Activated naive CD8-positive, alpha-beta T cell treated with anti-CD3 and anti-CD28 coated beads, Interleukin-2, amount 10 ng/mL, durations not matched to agents 7 days and 5 days (primary cell): ENCODE measurements at regions not wholly inside any gene's neighbourhood (a gene's known extent, or its start where the extent isn't known, plus 50 kb on each side); places are given as distances from the start of the nearest gene placed in this dataset.
"Not testable (repeated sequence)": the region's sequence is repeated elsewhere in the genome, so short reads cannot be mapped to it uniquely, and the experiment has no call there.

Source experiments
- ATAC-seq: fragments of 150-1000 bp; cut with Tn5 transposase; one replicate; pipeline ENCODE4 v1.10.0; 2021; ENCODE audit warnings: low read depth, moderate library complexity
- POLR2A ChIA-PET: fragments of 350-600 bp; sonication (Branson Sonifier 250); formaldehyde crosslinking; loops from one replicate; lab custom pipeline; 2021; ENCODE audit warnings: antibody characterized with exemption; lab: Charles Lee
- DNase-seq: peaks from one replicate; pipeline ENCODE4 v3.0.0; 2021
- H3K27ac Mint-ChIP-seq: one replicate; pipeline ENCODE4 v1.8.0; 2022; ENCODE audit warnings: mild to moderate bottlenecking, mixed read lengths
- H3K27me3 Mint-ChIP-seq: one replicate; pipeline ENCODE4 v1.8.0; 2022; ENCODE audit warnings: mild to moderate bottlenecking, moderate library complexity, mixed read lengths
- H3K36me3 Mint-ChIP-seq: one replicate; pipeline ENCODE4 v1.8.0; 2021; ENCODE audit warnings: mild to moderate bottlenecking, mixed read lengths
- H3K4me1 Mint-ChIP-seq: one replicate; pipeline ENCODE4 v1.8.0; 2021; ENCODE audit warnings: mixed read lengths
- H3K4me3 Mint-ChIP-seq: one replicate; pipeline ENCODE4 v1.8.0; 2022; ENCODE audit warnings: mild to moderate bottlenecking, moderate library complexity, mixed read lengths
- H3K9me3 Mint-ChIP-seq: one replicate; pipeline ENCODE4 v1.8.0; 2021; ENCODE audit warnings: mixed read lengths

DNA sequence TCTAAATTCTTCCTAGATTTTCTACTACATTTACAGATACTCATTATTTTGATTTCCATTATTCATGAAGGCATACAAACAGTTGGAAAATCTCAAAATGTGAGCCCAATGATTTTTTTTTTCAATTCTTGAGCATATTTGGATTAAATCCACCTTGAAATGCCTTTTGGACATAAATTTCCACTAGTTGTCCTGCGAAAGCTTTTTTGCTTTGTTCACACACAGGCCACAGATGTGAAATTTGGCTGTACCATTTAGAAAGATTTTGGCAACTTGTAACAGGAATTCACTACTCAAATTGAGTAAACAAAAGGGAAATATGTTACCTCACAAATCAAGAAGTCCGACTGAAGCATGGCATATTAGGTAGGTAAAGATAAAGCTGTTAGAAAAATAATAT lies 1631.0 kb downstream of the CDH8 start:
- DNase-seq (no peak), ATAC-seq (no peak)
- Mint-ChIP-seq H3K27ac (no peak overlapping the region), H3K36me3 (no peaks in the 10 kb centered on the region), H3K4me1 (no peaks in the 10 kb centered on the region), H3K4me3 (no peak overlapping the region), H3K9me3 (peaks cover 5% of the 10 kb centered on the region), H3K27me3 (no peaks in the 10 kb centered on the region)
- POLR2A ChIA-PET: no interaction called here

- POLR2A ChIA-PET: no interaction called here
- H3K4me1 Mint-ChIP-seq: no peaks in the 10 kb centered on the region
- no peak overlapping the region for H3K4me3 Mint-ChIP-seq
- no peaks in the 10 kb centered on the region for H3K27me3 Mint-ChIP-seq
- DNase-seq (no peak), ATAC-seq (no peak)
- H3K9me3 Mint-ChIP-seq: peaks cover 4% of the 10 kb centered on the region
- no peaks in the 10 kb centered on the region for H3K36me3 Mint-ChIP-seq
- H3K27ac Mint-ChIP-seq: no peak overlapping the region
These were observed 1631.8 kb downstream of the CDH8 start for GRCh38 chr16:60404401-60404800.

DNA sequence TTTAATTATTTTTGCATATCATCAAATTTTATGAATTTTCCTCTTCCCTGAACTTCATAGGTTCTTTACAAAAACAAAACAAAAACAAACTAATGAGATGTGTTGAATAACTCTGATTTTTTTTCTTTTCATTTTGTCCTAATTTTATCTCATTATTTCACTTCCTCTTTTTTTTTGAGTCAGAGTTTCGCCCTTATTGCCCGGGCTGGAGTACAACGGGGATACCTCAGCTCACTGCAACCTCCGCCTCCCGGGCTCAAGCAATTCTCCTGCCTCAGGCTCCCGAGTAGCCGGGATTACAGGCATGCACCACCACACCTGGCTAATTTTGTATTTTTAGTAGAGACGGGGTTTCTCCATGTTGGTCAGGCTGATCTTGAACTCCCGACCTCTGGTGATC lies 1633.3 kb downstream of the CDH8 start:
- H3K27ac Mint-ChIP-seq, H3K4me1 Mint-ChIP-seq, POLR2A ChIA-PET: not testable (repeated sequence)

GRCh38 chr16:60392380-60392779 lies 1643.9 kb downstream of the CDH8 start:
- POLR2A ChIA-PET: no interaction called here
- Mint-ChIP-seq H3K36me3 (no peaks in the 10 kb centered on the region), H3K4me1 (no peaks in the 10 kb centered on the region), H3K27ac (no peak overlapping the region), H3K27me3 (no peaks in the 10 kb centered on the region), H3K4me3 (no peak overlapping the region), H3K9me3 (peaks cover 3% of the 10 kb centered on the region)
- ATAC-seq (no peak), DNase-seq (no peak)

More for the DNA sequence above, 1633.3 kb downstream of the CDH8 start:
- not testable (repeated sequence) for ATAC-seq, H3K4me3 Mint-ChIP-seq, DNase-seq, H3K36me3 Mint-ChIP-seq, H3K9me3 Mint-ChIP-seq, H3K27me3 Mint-ChIP-seq

DNA sequence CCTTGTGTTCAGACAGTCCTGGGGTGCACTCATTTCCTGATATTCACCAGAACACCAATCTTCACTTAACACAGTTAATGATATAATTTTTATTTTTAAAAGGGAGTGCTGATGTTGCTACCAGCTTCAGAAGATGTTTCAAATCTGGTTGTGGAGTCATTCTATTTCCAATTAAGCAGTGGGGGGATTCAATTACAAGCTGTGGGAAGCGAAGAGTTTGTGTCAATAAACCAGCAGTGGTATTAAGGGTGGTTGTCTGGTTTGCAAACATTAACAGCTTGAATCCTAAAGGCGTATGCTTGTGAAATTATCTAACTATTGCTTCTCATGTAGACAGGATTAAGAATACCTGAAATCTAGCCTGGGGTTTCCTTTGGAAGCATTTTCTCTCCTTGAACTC lies 1637.5 kb upstream of the GOT2 start:
- H3K27ac Mint-ChIP-seq: no peak overlapping the region

DNA sequence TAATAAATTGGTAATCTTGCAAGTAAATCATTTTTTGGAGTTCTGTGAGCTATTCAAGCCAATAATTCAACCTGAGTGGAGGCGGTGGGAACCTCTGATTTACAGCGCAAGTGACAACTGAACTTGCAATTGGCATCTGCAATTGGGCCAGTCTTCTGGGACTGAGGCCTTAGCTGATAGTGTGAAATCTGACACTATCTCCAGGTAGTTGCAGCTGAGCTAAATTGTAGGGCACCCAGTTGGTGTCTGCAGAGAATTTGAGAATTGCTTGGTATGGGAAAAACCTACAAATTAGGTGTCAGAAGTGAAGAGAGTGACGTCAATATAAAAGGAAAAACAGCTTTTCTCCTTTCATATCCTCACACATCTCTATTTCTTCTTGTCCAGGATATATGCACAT lies 1633.6 kb upstream of the GOT2 start:
- H3K4me1 Mint-ChIP-seq: no peaks in the 10 kb centered on the region
- H3K36me3 Mint-ChIP-seq: no peaks in the 10 kb centered on the region
- ATAC-seq: no peak
- DNase-seq: no peak
- no peak overlapping the region for H3K27ac Mint-ChIP-seq
- no peaks in the 10 kb centered on the region for H3K27me3 Mint-ChIP-seq
- POLR2A ChIA-PET: no interaction called here
- peaks cover 4% of the 10 kb centered on the region for H3K9me3 Mint-ChIP-seq
- no peak overlapping the region for H3K4me3 Mint-ChIP-seq

More for the DNA sequence above, 1637.5 kb upstream of the GOT2 start:
- Mint-ChIP-seq H3K9me3 (peaks cover 3% of the 10 kb centered on the region), H3K36me3 (no peaks in the 10 kb centered on the region), H3K4me3 (no peak overlapping the region), H3K4me1 (no peaks in the 10 kb centered on the region), H3K27me3 (no peaks in the 10 kb centered on the region)
- DNase-seq (no peak), ATAC-seq (no peak)
- POLR2A ChIA-PET: no interaction called here

DNA sequence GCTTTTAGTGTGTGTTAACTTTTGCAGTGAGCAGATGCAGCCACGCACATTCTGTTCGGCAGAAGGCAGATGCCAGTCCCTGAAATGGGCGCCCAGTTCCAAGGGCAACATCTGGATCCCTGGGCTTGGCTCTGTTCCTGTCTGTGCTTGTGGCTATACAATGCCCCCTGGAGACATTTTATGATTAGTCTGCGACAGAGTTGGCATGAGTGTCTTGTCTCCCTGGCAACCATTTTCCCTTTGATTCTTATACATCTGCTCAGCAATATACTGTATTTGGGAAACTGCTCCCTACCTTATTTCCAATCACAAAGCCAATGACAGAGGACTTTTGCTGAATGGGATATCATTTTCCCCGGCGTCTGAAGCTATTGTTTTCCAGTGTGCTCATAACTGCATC lies 1629.5 kb upstream of the GOT2 start:
- POLR2A ChIA-PET: no interaction called here
- H3K27me3 Mint-ChIP-seq: no peaks in the 10 kb centered on the region
- no peak overlapping the region for H3K4me3 Mint-ChIP-seq
- no peak overlapping the region for H3K27ac Mint-ChIP-seq
- peaks cover 4% of the 10 kb centered on the region for H3K9me3 Mint-ChIP-seq
- ATAC-seq (no peak), DNase-seq (no peak)
- H3K36me3 Mint-ChIP-seq: no peaks in the 10 kb centered on the region
- H3K4me1 Mint-ChIP-seq: no peaks in the 10 kb centered on the region

DNA sequence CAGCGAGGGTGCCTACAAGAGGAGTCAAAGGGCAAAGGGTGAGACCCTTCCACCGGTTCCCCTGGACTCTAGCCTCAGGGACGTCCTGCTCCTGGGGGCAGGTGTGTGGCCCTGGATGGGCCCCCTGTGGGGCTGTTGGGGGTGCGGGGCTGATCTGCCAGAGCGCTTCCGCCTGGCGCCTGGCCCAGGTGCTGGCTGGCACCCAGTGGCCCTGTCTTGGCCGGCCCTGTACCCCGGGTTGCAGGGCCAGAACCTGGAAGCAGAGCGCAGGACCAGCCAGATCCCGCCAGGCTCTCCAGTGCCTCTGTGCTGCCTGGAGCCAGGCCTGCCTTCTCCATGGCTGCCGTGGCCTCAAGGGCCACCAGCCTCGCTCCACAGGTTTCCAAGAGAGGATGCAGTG lies 1625.8 kb upstream of the GOT2 start:
- DNase-seq, H3K36me3 Mint-ChIP-seq, ATAC-seq, H3K27ac Mint-ChIP-seq, H3K4me1 Mint-ChIP-seq, H3K9me3 Mint-ChIP-seq, POLR2A ChIA-PET, H3K4me3 Mint-ChIP-seq, H3K27me3 Mint-ChIP-seq: not testable (repeated sequence)

GRCh38 chr16:60359412-60359811 lies 1625.3 kb upstream of the GOT2 start:
- POLR2A ChIA-PET, ATAC-seq, H3K27me3 Mint-ChIP-seq, H3K9me3 Mint-ChIP-seq, DNase-seq, H3K27ac Mint-ChIP-seq, H3K4me3 Mint-ChIP-seq, H3K36me3 Mint-ChIP-seq, H3K4me1 Mint-ChIP-seq: not testable (repeated sequence)

GRCh38 chr16:60357876-60358522 lies 1623.9 kb upstream of the GOT2 start:
- DNase-seq, H3K4me1 Mint-ChIP-seq, H3K27ac Mint-ChIP-seq, POLR2A ChIA-PET, H3K9me3 Mint-ChIP-seq, ATAC-seq, H3K36me3 Mint-ChIP-seq, H3K4me3 Mint-ChIP-seq, H3K27me3 Mint-ChIP-seq: not testable (repeated sequence)

GRCh38 chr16:60346256-60346655 lies 1612.1 kb upstream of the GOT2 start:
- DNase-seq (no peak), ATAC-seq (no peak)
- H3K36me3 Mint-ChIP-seq: no peaks in the 10 kb centered on the region
- H3K4me1 Mint-ChIP-seq: no peaks in the 10 kb centered on the region
- H3K9me3 Mint-ChIP-seq: peaks cover 7% of the 10 kb centered on the region
- no peak overlapping the region for H3K27ac Mint-ChIP-seq
- no peak overlapping the region for H3K4me3 Mint-ChIP-seq
- no peaks in the 10 kb centered on the region for H3K27me3 Mint-ChIP-seq
- POLR2A ChIA-PET: no interaction called here

DNA sequence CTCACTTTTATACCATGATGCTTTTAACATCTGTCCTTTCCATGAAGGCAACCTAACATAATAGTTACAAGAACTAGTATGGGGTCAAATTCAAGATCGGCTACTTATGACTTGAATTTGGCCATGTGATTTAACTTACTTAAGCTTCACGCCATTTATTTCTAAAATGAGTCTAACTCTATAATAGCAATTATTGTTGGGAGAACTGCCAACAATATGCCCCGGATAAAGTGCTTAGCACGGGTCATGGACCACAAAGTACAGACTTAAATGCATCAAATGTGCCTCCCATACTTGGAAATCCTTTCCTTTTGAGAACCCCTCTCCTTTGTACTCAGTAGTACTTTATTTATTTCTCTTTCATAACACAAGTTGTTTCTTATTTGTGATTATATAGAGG lies 1603.6 kb upstream of the GOT2 start:
- ATAC-seq (no peak), DNase-seq (no peak)
- no peaks in the 10 kb centered on the region for H3K36me3 Mint-ChIP-seq
- no peaks in the 10 kb centered on the region for H3K4me1 Mint-ChIP-seq
- H3K27ac Mint-ChIP-seq: no peak overlapping the region
- H3K9me3 Mint-ChIP-seq: peaks cover 6% of the 10 kb centered on the region
- no peak overlapping the region for H3K4me3 Mint-ChIP-seq
- POLR2A ChIA-PET: no interaction called here
- H3K27me3 Mint-ChIP-seq: no peaks in the 10 kb centered on the region

DNA sequence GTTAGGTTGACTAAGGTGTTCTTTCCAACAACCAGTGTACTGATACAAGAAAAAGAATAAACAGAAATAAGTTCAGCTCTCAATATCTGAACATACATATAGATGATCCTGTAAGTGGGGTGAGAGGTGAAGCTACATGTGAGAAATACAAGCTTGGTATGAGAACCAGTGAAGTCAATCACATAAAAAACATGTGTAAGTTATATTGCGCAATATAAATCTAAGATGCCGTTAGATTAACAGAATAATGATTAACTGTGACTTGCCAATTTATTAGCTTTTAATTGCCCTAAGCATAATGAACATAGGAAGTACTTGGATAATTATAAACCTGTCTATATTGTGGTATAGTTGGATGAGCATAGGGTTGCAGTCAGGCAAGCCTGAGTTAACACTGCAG lies 1597.1 kb upstream of the GOT2 start:
- POLR2A ChIA-PET: no interaction called here

DNA sequence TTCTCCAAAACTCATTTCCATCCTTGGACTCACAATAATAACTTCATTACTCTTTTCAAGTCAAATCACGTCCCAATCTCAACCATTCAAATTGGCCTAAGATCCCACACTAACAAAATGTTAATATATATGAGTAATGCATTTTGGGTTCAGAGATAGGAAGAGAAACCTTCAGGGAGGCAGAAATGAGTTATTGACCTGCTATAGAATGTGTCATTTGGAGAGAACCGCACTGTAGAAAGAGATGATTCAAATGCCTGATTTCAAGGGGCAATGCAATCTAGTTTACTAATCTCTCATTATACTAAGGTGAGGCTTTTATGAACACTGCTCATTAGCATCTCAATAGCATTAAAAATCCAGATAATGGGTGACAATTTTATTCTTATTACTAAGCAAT lies 1595.0 kb upstream of the GOT2 start:
- Mint-ChIP-seq H3K27me3 (no peaks in the 10 kb centered on the region), H3K27ac (no peak overlapping the region), H3K36me3 (no peaks in the 10 kb centered on the region), H3K4me1 (no peaks in the 10 kb centered on the region), H3K4me3 (no peak overlapping the region), H3K9me3 (peaks cover 7% of the 10 kb centered on the region)
- ATAC-seq: no peak
- POLR2A ChIA-PET: no interaction called here
- no peak for DNase-seq

More for the DNA sequence above, 1597.1 kb upstream of the GOT2 start:
- no peak overlapping the region for H3K4me3 Mint-ChIP-seq
- H3K36me3 Mint-ChIP-seq: no peaks in the 10 kb centered on the region
- H3K27me3 Mint-ChIP-seq: no peaks in the 10 kb centered on the region
- H3K27ac Mint-ChIP-seq: no peak overlapping the region
- no peaks in the 10 kb centered on the region for H3K4me1 Mint-ChIP-seq
- peaks cover 11% of the 10 kb centered on the region for H3K9me3 Mint-ChIP-seq
- DNase-seq (no peak), ATAC-seq (no peak)

DNA sequence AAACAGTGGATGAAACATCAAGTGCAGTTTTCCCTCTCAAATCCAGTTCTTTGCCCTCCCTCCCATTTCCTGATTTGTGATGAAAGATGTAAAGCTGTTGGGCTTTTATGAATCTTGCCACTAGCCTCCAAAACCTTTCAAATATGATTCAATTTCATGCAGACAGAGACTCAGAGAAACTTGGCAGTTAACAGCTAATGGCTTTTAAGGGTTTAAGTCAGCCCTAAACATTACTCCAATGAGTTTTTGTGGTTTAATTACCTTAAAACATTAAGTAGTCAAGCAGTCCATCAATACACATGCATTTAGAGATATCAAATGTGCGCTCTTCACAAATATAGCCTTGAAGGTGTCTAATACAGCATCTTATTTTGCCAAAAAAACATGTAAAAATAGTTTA lies 1594.0 kb upstream of the GOT2 start:
- no peak for ATAC-seq
- Mint-ChIP-seq H3K9me3 (peaks cover 7% of the 10 kb centered on the region), H3K4me3 (no peak overlapping the region), H3K27me3 (no peaks in the 10 kb centered on the region), H3K27ac (no peak overlapping the region), H3K4me1 (no peaks in the 10 kb centered on the region), H3K36me3 (no peaks in the 10 kb centered on the region)
- POLR2A ChIA-PET: no interaction called here
- DNase-seq: no peak
